Nephron progenitor cell (in vitro differentiated cells): ENCODE measurements at regions not wholly inside any gene's neighbourhood (a gene's known extent, or its start where the extent isn't known, plus 50 kb on each side); places are given as distances from the start of the nearest gene placed in this dataset.

Source experiments
- DNase-seq: peaks from one replicate; pipeline ENCODE4 v3.0.0; 2021
- H3K27ac Mint-ChIP-seq: 2 replicates; pipeline ENCODE4 v1.8.0; 2021; ENCODE audit warnings: mild to moderate bottlenecking, moderate library complexity, mixed read lengths
- H3K27me3 Mint-ChIP-seq: 2 replicates; pipeline ENCODE4 v1.8.0; 2021; ENCODE audit warnings: mild to moderate bottlenecking, low read depth, mixed read lengths; ENCODE audit not compliant: poor library complexity
- H3K36me3 Mint-ChIP-seq: 2 replicates; pipeline ENCODE4 v1.8.0; 2021; ENCODE audit warnings: low read depth, mixed read lengths
- H3K4me1 Mint-ChIP-seq: 2 replicates; pipeline ENCODE4 v1.8.0; 2021; ENCODE audit warnings: mixed read lengths
- H3K4me3 Mint-ChIP-seq: 2 replicates; pipeline ENCODE4 v1.8.0; 2021; ENCODE audit warnings: mild to moderate bottlenecking, moderate library complexity, mixed read lengths
- H3K9me3 Mint-ChIP-seq: 2 replicates; pipeline ENCODE4 v1.8.0; 2021; ENCODE audit warnings: mild to moderate bottlenecking, moderate library complexity, mixed read lengths
- CTCF ChIP-seq: fragments of 200-600 bp; sonication (generic); IDR thresholded peaks from 2 replicates; pipeline ENCODE4 v1.5.0; 2021; ENCODE audit warnings: antibody characterized with exemption

DNA sequence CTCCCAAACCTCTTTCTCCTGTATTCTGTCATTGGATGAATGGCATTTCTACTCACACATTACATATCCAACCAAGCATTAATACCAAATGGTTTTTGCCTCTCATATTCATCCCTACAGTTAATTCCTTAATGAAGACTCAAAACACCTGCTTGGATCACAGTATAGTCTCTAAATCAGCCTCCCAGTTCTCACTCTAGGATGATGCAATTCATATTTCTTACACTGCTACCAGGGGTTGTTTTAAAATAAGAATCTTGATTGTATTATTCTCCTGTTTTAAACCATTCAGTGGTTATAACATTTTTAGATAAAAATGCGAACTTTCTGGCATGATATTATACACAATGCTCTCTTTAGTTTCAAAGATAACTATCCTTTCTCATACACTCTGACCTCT, 281.4 kb upstream of the ZEB2 start:
- Mint-ChIP-seq H3K9me3 (no peaks in the 10 kb centered on the region), H3K27ac (no peak overlapping the region), H3K4me3 (no peak overlapping the region), H3K36me3 (no peaks in the 10 kb centered on the region), H3K4me1 (peaks cover 24% of the 10 kb centered on the region), H3K27me3 (no peaks in the 10 kb centered on the region)
- no peak for DNase-seq
- TF ChIP-seq CTCF: no peak

DNA sequence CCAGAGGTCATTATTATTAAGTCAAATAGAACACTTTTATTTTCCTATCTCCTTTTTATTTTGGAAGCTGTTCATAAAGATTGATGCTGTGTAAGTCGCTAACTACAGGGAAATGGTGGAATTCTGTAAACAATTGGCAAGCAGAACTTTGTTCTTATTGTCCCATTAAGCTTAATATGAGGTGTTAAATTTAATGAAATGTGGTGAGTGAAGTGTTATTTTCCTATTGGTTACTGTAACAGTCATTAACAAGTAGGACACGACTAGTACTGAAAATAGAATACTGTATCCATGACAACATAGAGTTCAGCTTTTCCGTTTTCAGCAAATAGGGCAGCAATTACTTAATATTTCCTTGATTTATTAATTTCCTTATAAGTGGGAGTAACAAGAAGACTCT, 279.1 kb upstream of the ZEB2 start:
- Mint-ChIP-seq H3K27ac (no peak overlapping the region), H3K9me3 (no peaks in the 10 kb centered on the region), H3K4me1 (peaks cover 25% of the 10 kb centered on the region), H3K36me3 (no peaks in the 10 kb centered on the region), H3K27me3 (no peaks in the 10 kb centered on the region), H3K4me3 (no peak overlapping the region)
- DNase-seq: no peak
- TF ChIP-seq CTCF: no peak

DNA sequence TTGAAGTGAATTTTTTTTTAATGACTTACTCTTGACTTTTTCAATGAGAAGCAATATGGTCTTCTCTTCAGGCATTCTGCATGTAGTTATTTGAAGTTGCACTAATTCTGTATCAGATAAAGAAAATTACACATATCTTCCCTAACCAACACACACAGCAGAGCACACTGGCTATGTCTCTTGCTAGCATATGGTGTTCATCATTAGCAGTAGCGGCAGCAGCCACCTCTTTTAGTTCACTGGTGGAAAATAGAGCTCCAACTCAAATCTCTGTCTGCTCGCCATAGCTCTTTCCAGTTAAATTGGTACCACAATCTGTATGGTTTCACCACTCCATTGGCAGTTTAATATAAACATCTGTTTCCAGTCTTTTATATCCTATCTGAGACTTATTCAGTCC, 278.1 kb upstream of the ZEB2 start:
- Mint-ChIP-seq H3K9me3 (no peaks in the 10 kb centered on the region), H3K4me3 (no peak overlapping the region), H3K4me1 (peaks cover 24% of the 10 kb centered on the region), H3K27me3 (no peaks in the 10 kb centered on the region), H3K27ac (peak overlapping the region; percentile 47), H3K36me3 (no peaks in the 10 kb centered on the region)
- TF ChIP-seq CTCF: no peak
- DNase-seq: no peak

GRCh38 chr2:144796936-144797335, 277.0 kb upstream of the ZEB2 start:
- DNase-seq: no peak
- Mint-ChIP-seq H3K9me3 (no peaks in the 10 kb centered on the region), H3K4me3 (no peak overlapping the region), H3K27me3 (no peaks in the 10 kb centered on the region), H3K36me3 (no peaks in the 10 kb centered on the region), H3K4me1 (peaks cover 19% of the 10 kb centered on the region), H3K27ac (peak overlapping the region; percentile 86)
- no peak for TF ChIP-seq CTCF

DNA sequence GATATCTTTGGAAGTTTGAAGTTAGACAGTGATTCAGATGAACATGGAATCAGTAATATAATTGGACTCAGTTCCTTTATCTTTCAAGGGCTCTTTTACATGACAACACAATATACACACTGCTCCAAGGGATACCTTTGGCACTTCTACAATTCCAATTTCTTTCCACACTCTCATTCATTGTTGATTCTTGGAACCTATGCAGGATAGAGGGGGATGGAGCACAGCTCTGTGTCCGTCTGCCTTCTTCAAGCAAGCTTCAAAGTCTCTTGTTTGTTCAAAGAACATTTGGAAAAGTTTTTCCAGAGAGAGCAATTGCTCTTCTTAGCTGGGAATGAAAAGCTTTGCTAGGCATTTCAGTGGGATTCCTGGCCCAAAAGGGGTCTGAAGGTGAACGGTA, 276.2 kb upstream of the ZEB2 start:
- no peak overlapping the region for H3K4me3 Mint-ChIP-seq

More for the DNA sequence above, 276.2 kb upstream of the ZEB2 start:
- H3K4me1 Mint-ChIP-seq: peaks cover 19% of the 10 kb centered on the region
- DNase-seq: no peak
- no peaks in the 10 kb centered on the region for H3K36me3 Mint-ChIP-seq
- no peak for TF ChIP-seq CTCF
- H3K27ac Mint-ChIP-seq: peak overlapping the region; percentile 86
- H3K9me3 Mint-ChIP-seq: no peaks in the 10 kb centered on the region
- H3K27me3 Mint-ChIP-seq: no peaks in the 10 kb centered on the region
